HG02642 (cell line): ENCODE measurements at regions not wholly inside any gene's neighbourhood (a gene's known extent, or its start where the extent isn't known, plus 50 kb on each side); places are given as distances from the start of the nearest gene placed in this dataset.
"Not testable (repeated sequence)": the region's sequence is repeated elsewhere in the genome, so short reads cannot be mapped to it uniquely, and the experiment has no call there.

Source experiments
- ATAC-seq: cut with Tn5 transposase; IDR thresholded peaks from one replicate; pipeline ENCODE4 v1.9.1; 2021; ENCODE audit warnings: mild to moderate bottlenecking; ENCODE audit not compliant: unreplicated experiment, poor library complexity

GRCh38 chr5:9771079-9771478, 140.9 kb upstream of the TAS2R1 start:
- ATAC-seq = no peak

- ATAC-seq = no peak
Measured at GRCh38 chr5:9766581-9766980, 136.4 kb upstream of the TAS2R1 start.

GRCh38 chr5:9765419-9766140, 135.4 kb upstream of the TAS2R1 start:
- no peak for ATAC-seq

- no peak for ATAC-seq
Measured at GRCh38 chr5:9761706-9762105, 131.6 kb upstream of the TAS2R1 start.

- not testable (repeated sequence) for ATAC-seq
Measured at GRCh38 chr5:9752670-9753069, 122.5 kb upstream of the TAS2R1 start.

- no peak for ATAC-seq
Measured at GRCh38 chr5:9743507-9743906, 113.4 kb upstream of the TAS2R1 start.

GRCh38 chr5:9742848-9743247, 112.7 kb upstream of the TAS2R1 start:
- no peak for ATAC-seq

GRCh38 chr5:9739135-9739534, 109.0 kb upstream of the TAS2R1 start:
- no peak for ATAC-seq

- no peak for ATAC-seq
Measured at GRCh38 chr5:9737265-9737664, 107.1 kb upstream of the TAS2R1 start.

- ATAC-seq = no peak
Measured at GRCh38 chr5:9733486-9733885, 103.3 kb upstream of the TAS2R1 start.

GRCh38 chr5:9731159-9731558, 101.0 kb upstream of the TAS2R1 start:
- ATAC-seq = no peak

GRCh38 chr5:9728261-9728660, 98.1 kb upstream of the TAS2R1 start:
- ATAC-seq = no peak

GRCh38 chr5:9726931-9727330, 96.8 kb upstream of the TAS2R1 start:
- ATAC-seq = no peak

- ATAC-seq = not testable (repeated sequence)
Measured at GRCh38 chr5:9725265-9725664, 95.1 kb upstream of the TAS2R1 start.

GRCh38 chr5:9724707-9725106, 94.6 kb upstream of the TAS2R1 start:
- no peak for ATAC-seq

GRCh38 chr5:9722601-9723180, 92.5 kb upstream of the TAS2R1 start:
- ATAC-seq = no peak

- no peak for ATAC-seq
Measured at GRCh38 chr5:9721161-9721560, 91.0 kb upstream of the TAS2R1 start.

- ATAC-seq = no peak
Measured at GRCh38 chr5:9720361-9720760, 90.2 kb upstream of the TAS2R1 start.

- ATAC-seq = peak; percentile 64
Measured at GRCh38 chr5:9716838-9717281, 86.7 kb upstream of the TAS2R1 start.

- ATAC-seq = no peak
Measured at GRCh38 chr5:9715891-9716335, 85.8 kb upstream of the TAS2R1 start.

GRCh38 chr5:9713959-9714586, 83.9 kb upstream of the TAS2R1 start:
- no peak for ATAC-seq

- no peak for ATAC-seq
Measured at GRCh38 chr5:9713356-9713755, 83.2 kb upstream of the TAS2R1 start.
